GM12865 (cell line): ENCODE measurements at regions not wholly inside any gene's neighbourhood (a gene's known extent, or its start where the extent isn't known, plus 50 kb on each side); places are given as distances from the start of the nearest gene placed in this dataset.
"Not testable (repeated sequence)": the region's sequence is repeated elsewhere in the genome, so short reads cannot be mapped to it uniquely, and the experiment has no call there.

Source experiments
- DNase-seq: peaks from one replicate; pipeline ENCODE4 v3.0.0; 2010; ENCODE audit warnings: low read depth
- H3K4me3 ChIP-seq: 2 replicates; pipeline ENCODE4 v1.5.1; 2011; ENCODE audit warnings: mild to moderate bottlenecking, low read depth, low read length, control low read depth
- TF ChIP-seq, protein P1 (sequence below): IDR thresholded peaks from 2 replicates; pipeline ENCODE4 v1.5.1; 2011; ENCODE audit warnings: low read length, control low read depth, low read depth, inconsistent platforms; ENCODE audit not compliant: insufficient read depth; ENCODE audit errors: missing control alignments

DNA sequence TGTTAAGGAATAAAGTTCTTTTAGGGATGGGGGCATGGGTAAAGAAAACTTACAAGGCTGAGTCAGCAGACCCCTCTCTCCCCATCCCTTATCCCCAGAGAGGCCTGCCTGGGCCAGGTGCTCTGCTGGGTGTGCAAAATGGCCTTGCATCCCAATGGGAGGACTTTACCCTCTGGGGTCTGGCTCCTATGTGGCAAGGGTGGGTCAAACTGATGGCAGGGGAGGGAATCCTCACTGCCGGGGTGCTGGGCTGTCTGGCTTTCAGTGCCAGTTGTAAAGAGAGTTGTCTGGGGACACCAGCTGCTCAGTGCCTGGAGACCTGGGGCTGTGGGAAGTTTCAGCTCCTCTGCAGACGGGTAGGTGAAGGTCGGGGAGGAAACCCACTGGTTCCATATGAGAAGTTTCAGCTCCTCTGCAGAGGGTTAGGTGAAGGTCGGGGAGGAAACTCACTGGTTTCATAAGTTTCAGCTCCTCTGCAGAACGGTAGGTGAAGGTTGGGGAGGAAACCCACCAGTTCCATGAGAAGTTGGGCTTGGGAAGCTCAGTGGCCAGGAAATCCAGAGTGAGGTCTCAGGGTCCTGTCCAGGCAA is 127.2 kb upstream of the PODXL start:
- TF ChIP-seq, protein P1, sequence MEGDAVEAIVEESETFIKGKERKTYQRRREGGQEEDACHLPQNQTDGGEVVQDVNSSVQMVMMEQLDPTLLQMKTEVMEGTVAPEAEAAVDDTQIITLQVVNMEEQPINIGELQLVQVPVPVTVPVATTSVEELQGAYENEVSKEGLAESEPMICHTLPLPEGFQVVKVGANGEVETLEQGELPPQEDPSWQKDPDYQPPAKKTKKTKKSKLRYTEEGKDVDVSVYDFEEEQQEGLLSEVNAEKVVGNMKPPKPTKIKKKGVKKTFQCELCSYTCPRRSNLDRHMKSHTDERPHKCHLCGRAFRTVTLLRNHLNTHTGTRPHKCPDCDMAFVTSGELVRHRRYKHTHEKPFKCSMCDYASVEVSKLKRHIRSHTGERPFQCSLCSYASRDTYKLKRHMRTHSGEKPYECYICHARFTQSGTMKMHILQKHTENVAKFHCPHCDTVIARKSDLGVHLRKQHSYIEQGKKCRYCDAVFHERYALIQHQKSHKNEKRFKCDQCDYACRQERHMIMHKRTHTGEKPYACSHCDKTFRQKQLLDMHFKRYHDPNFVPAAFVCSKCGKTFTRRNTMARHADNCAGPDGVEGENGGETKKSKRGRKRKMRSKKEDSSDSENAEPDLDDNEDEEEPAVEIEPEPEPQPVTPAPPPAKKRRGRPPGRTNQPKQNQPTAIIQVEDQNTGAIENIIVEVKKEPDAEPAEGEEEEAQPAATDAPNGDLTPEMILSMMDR = no peak
- peak; percentile 50 for DNase-seq
- no peak overlapping the region for H3K4me3 ChIP-seq

DNA sequence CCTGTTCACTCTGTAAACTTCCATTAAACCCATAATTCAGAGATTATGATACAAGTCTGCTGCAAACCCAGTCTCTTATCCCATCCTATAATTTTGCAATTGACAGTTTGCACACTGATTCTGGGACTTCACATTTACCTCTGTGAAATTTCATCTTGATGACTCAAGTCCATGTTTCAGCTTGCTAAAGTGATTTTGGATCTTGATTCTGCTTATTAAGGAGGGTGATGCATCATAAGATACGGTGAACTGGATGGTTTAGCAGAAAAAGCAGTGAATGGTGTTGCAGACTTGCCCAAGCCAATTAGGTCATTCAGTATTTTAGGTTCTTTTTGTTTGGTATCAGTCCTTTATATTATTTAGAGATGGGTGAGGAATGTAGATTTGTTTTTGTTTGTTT is 125.5 kb upstream of the PODXL start:
- TF ChIP-seq, protein P1 = no peak
- no peak for DNase-seq
- no peak overlapping the region for H3K4me3 ChIP-seq

DNA sequence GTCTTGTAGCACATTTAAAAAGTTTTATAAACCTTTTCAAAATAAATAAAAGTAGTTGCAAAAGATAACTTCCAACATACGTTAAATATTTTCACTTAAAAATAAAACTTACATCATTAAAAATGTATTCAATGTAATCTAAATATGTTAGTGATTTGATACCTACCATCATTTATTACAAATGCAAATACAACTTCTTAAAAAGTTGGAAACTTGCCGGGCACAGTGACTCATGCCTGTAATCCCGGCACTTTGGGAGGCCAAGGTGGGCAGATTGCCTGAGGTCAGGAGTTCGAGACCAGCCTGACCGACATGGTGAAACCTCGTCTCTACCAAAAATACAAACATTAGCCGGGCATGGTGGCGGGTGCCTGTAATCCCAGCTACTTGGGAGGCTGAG is 122.6 kb upstream of the PODXL start:
- not testable (repeated sequence) for DNase-seq, H3K4me3 ChIP-seq

- not testable (repeated sequence) for H3K4me3 ChIP-seq, DNase-seq
These were observed 120.4 kb upstream of the PODXL start for GRCh38 chr7:131676850-131677249.

DNA sequence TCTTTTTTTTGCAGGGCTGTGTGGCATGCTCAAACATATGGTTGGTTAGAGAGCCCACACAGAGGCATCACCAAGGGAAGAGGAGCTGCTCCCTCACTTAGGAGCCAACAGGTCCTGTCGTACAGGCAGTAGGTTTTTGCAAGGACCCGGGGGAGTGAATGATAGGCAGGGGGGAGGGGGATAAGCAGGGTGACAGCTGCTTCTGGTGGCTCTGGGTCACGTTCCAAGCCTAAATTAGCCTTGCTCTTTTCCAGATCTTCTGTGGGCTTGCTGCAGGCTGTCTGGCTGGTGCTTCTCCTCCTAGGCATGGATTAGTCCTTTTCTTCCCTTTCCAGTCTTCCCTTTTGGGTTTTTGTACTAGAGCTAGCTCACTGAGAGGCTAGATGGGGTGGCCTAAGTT is 117.7 kb upstream of the PODXL start:
- no peak for DNase-seq
- H3K4me3 ChIP-seq = no peak overlapping the region
- TF ChIP-seq, protein P1 = no peak

- TF ChIP-seq, protein P1 = no peak
- H3K4me3 ChIP-seq = no peak overlapping the region
- DNase-seq = no peak
These were observed 117.1 kb upstream of the PODXL start for GRCh38 chr7:131673576-131673975.

DNA sequence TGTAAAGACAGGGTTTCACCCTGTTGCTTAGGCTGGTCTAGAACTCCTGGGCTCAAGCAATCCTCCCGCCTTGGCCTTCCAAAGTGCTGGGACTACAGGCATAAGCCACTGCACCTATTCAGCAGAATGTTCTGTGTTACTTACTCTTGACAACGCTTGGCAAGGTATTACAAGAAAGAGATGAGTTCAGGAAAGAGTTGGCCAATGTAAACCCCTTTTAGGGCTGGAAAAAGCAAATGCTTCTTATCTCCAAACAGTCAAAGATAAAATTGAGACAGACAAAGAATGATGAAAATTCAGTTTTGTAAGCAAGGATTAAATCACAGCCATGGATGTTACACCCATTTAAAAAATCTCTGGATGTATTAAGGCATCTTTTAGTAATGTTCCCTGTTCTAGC is 114.0 kb upstream of the PODXL start:
- TF ChIP-seq, protein P1 = no peak
- DNase-seq = no peak
- no peak overlapping the region for H3K4me3 ChIP-seq

DNA sequence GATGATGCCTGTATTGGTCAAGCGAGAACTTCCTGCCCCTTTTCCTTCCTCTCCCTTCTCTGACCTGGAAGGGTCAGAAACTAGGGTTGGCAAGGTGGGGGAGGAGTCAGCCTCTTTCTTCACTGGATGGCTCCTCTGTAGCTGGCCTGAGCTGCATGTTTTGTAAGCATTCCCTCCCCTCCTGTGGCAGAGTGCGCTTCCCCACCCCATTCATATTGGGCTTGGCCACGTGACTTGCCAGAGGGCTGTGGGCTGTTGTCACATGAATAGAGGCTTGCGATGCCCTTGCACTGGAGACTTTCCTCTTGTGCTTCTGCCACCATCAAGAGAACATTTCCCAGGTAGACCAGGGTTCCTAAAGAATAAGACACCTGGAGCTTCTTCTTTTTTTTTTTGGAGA is 111.3 kb upstream of the PODXL start:
- no peak for DNase-seq
- H3K4me3 ChIP-seq = no peak overlapping the region
- TF ChIP-seq, protein P1 = no peak
